OCI-LY3 (cell line): ENCODE measurements at regions not wholly inside any gene's neighbourhood (a gene's known extent, or its start where the extent isn't known, plus 50 kb on each side); places are given as distances from the start of the nearest gene placed in this dataset.

ENCODE experiments used
- H2AFZ ChIP-seq: fragments of 200-600, 300-600 bp; shearing (Covaris generic); 2 replicates; pipeline ENCODE4 v1.6.0; 2014; ENCODE audit warnings: antibody characterized with exemption, low read depth, low read length
- H3K27ac ChIP-seq: fragments of 200-600, 300-600 bp; sonication (generic); 2 replicates; pipeline ENCODE4 v1.5.1; 2014; ENCODE audit warnings: mild to moderate bottlenecking, low read length, moderate library complexity, mixed read lengths
- H3K27me3 ChIP-seq: fragments of 200-600, 300-600 bp; sonication (generic); 2 replicates; pipeline ENCODE4 v1.6.1; 2014; ENCODE audit warnings: low read depth, low read length, mixed read lengths
- H3K36me3 ChIP-seq: fragments of 200-600, 300-600 bp; sonication (generic); replicated peaks from 2 replicates; pipeline ENCODE3; 2014; ENCODE audit warnings: low read depth, low read length, mixed read lengths
- H3K4me1 ChIP-seq: fragments of 300-600, 200-600 bp; sonication (generic); 2 replicates; pipeline ENCODE4 v1.6.1; 2014; ENCODE audit warnings: low read length, mixed read lengths
- H3K4me2 ChIP-seq: fragments of 200-600, 300-600 bp; sonication (generic); 2 replicates; pipeline ENCODE4 v1.6.1; 2014; ENCODE audit warnings: low read length, mixed read lengths
- H3K4me3 ChIP-seq: fragments of 300-600, 200-600 bp; sonication (generic); 2 replicates; pipeline ENCODE4 v1.5.1; 2014; ENCODE audit warnings: antibody characterized with exemption, mild to moderate bottlenecking, low read length, moderate library complexity
- H3K79me2 ChIP-seq: fragments of 300-600, 200-600 bp; shearing (Covaris generic); 2 replicates; pipeline ENCODE4 v1.6.1; 2014; ENCODE audit warnings: mild to moderate bottlenecking, low read length, mixed read lengths
- H3K9ac ChIP-seq: fragments of 300-600, 200-600 bp; shearing (Covaris generic); 2 replicates; pipeline ENCODE4 v1.6.0; 2014; ENCODE audit warnings: mild to moderate bottlenecking, low read length, moderate library complexity
- H3K9me3 ChIP-seq: fragments of 200-600, 300-600 bp; shearing (Covaris generic); 2 replicates; pipeline ENCODE4 v1.6.1; 2014; ENCODE audit warnings: low read length, mixed read lengths; ENCODE audit not compliant: insufficient read depth
- H4K20me1 ChIP-seq: fragments of 200-600, 300-600 bp; sonication (generic); 2 replicates; pipeline ENCODE4 v1.6.1; 2016; ENCODE audit warnings: low read length, mixed read lengths; ENCODE audit not compliant: insufficient read depth
- EZH2phosphoT487 ChIP-seq: fragments of 200-600 bp; shearing (Covaris generic); IDR thresholded peaks from 2 replicates; pipeline ENCODE4 v1.6.1; 2018; ENCODE audit warnings: antibody characterized with exemption, mixed run types, low read depth
- TF ChIP-seq, protein P1 (sequence below): fragments of 200-600, 300-600 bp; sonication (generic); IDR thresholded peaks from 2 replicates; pipeline ENCODE4 v1.5.1; 2014; ENCODE audit warnings: antibody characterized with exemption, low read length, low read depth

DNA sequence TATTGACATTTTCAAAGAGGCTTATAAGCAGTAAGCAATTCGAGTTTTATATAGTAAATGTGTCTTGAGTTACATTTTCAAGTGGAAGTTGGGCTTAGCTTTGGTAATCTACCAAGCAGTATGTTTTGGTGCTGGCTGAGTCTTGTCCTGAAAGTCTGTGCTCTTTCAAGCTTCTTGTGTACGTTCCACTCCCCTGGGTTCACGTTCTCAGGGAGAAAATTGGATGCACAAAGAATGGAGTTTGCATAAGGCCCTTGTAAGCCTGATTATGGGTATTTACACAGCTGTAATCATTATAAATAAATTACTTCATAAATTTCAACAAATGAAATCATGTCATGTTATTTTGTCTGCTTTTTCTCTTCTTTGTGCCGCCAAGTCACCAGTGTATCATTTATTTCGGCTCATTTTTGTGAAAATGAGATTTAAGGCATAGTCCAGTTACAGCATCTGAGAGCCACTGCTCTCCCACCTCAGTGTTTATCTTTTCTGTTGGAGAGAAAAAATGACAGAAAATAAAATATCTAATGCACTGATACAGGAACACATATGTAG lies 262.5 kb downstream of the BTBD3 start:
- H3K27ac ChIP-seq, result no peak overlapping the region
- no peaks in the 10 kb centered on the region for H3K27me3 ChIP-seq
- no peak overlapping the region for H3K4me2 ChIP-seq
- no peaks in the 10 kb centered on the region for H3K9me3 ChIP-seq
- TF ChIP-seq EZH2phosphoT487, result no peak
- TF ChIP-seq, protein P1, sequence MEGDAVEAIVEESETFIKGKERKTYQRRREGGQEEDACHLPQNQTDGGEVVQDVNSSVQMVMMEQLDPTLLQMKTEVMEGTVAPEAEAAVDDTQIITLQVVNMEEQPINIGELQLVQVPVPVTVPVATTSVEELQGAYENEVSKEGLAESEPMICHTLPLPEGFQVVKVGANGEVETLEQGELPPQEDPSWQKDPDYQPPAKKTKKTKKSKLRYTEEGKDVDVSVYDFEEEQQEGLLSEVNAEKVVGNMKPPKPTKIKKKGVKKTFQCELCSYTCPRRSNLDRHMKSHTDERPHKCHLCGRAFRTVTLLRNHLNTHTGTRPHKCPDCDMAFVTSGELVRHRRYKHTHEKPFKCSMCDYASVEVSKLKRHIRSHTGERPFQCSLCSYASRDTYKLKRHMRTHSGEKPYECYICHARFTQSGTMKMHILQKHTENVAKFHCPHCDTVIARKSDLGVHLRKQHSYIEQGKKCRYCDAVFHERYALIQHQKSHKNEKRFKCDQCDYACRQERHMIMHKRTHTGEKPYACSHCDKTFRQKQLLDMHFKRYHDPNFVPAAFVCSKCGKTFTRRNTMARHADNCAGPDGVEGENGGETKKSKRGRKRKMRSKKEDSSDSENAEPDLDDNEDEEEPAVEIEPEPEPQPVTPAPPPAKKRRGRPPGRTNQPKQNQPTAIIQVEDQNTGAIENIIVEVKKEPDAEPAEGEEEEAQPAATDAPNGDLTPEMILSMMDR, result no peak
- no peak overlapping the region for H2AFZ ChIP-seq
- H3K9ac ChIP-seq, result no peak overlapping the region
- no peaks in the 10 kb centered on the region for H3K79me2 ChIP-seq
- H3K4me1 ChIP-seq, result no peaks in the 10 kb centered on the region
- H3K36me3 ChIP-seq, result no peaks in the 10 kb centered on the region
- no peaks in the 10 kb centered on the region for H4K20me1 ChIP-seq
- no peak overlapping the region for H3K4me3 ChIP-seq

DNA sequence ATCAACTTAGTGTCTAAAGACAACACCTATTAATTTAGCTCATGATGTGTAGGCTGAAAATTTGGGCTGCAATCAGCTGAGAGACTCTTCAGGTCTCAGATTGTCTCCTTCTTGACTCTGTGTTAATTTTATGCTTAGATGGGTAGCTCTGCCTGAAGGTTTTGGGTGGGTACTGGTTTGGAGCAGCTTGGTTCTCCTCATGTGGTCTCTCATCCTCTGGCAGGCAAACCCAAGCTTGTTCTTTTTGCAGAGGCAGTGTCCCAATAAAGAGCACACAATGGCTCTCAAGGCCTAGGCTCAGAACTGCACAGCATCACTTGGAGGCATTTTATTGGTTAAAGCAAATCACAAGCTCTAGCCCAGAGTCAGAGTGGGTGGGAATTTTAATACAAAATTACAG lies 280.6 kb downstream of the BTBD3 start:
- Histone ChIP-seq H3K9ac (no peak overlapping the region), H3K4me2 (no peak overlapping the region), H3K36me3 (no peaks in the 10 kb centered on the region), H3K9me3 (no peaks in the 10 kb centered on the region), H3K79me2 (no peaks in the 10 kb centered on the region), H3K4me1 (no peaks in the 10 kb centered on the region), H3K27me3 (no peaks in the 10 kb centered on the region), H4K20me1 (no peaks in the 10 kb centered on the region), H2AFZ (no peak overlapping the region), H3K27ac (no peak overlapping the region), H3K4me3 (no peak overlapping the region)
- TF ChIP-seq, protein P1, result no peak
- no peak for TF ChIP-seq EZH2phosphoT487

DNA sequence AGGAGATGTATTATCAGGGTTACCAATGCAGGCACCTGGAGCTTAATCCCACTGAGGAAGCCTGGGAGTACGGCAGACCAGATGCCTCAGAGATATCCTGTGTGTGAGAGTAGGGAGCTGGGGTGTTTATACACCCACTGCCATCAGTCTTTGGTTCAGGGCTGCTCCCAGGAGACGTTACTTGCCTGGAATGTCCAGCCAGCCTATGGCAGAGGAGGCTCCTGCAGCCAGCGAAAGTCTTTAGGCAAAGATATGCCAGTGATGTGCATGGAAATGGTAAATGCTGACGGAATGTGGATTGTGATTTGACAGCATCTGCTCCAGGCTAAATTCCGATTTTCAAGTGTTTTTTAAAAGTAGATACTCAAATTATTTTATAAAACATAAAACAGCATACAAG lies 282.0 kb downstream of the BTBD3 start:
- Histone ChIP-seq H3K27me3 (no peaks in the 10 kb centered on the region), H3K9me3 (no peaks in the 10 kb centered on the region), H4K20me1 (no peaks in the 10 kb centered on the region), H3K9ac (no peak overlapping the region), H3K36me3 (no peaks in the 10 kb centered on the region), H3K4me3 (no peak overlapping the region), H3K79me2 (no peaks in the 10 kb centered on the region), H3K4me2 (no peak overlapping the region), H2AFZ (no peak overlapping the region), H3K27ac (no peak overlapping the region), H3K4me1 (no peaks in the 10 kb centered on the region)
- TF ChIP-seq, protein P1, result no peak
- no peak for TF ChIP-seq EZH2phosphoT487

DNA sequence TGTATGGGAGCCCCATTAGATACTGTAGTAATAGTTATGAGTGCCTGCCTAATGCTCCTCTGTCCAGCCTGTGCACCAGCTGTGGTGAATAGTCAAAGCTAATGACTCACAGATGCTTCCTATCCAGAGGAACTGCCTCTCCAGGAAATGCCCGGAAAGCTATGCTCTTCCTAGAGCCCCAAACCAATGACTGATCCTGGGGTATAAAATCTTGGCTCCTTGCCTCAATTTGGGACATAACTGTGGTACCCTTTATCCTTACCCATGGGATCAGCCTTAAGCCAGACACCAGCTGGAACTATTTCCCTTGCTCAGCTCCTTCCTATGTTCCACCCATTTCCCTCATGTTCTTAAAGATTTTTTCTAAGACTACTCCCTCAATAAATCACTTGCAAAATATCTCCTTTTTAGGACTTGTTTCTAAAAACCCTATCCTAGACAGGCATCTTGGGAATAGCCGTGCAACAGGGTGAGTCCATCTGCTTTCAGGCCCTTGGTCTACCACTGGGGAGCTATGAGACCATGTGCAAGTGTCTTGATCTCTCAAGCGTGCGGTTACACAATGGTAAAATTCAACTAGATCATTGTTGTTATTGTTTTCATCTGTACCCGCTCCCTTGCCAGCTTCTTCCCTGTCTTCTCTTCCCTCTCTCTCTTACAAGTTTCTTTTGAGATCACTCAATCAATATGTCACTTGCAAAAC lies 283.7 kb downstream of the BTBD3 start:
- Histone ChIP-seq H3K9ac (no peak overlapping the region), H4K20me1 (no peaks in the 10 kb centered on the region), H3K4me1 (no peaks in the 10 kb centered on the region), H3K36me3 (no peaks in the 10 kb centered on the region), H3K9me3 (no peaks in the 10 kb centered on the region), H3K27me3 (no peaks in the 10 kb centered on the region), H3K79me2 (no peaks in the 10 kb centered on the region), H3K4me2 (no peak overlapping the region), H2AFZ (no peak overlapping the region), H3K27ac (no peak overlapping the region), H3K4me3 (no peak overlapping the region)
- TF ChIP-seq, protein P1, result no peak
- TF ChIP-seq EZH2phosphoT487, result no peak
